H1 (cell line): ENCODE measurements at regions not wholly inside any gene's neighbourhood (a gene's known extent, or its start where the extent isn't known, plus 50 kb on each side); places are given as distances from the start of the nearest gene placed in this dataset.
A peak's percentile ranks its signal among the peaks of the same experiment; 100 is the strongest.

ENCODE experiments used
- CTCF ChIA-PET: fragments of 300-600 bp; sonication (Branson Sonifier 250); formaldehyde crosslinking; loops from one replicate; lab custom pipeline; 2021; ENCODE audit not compliant: partially characterized antibody; lab: Charles Lee
- POLR2A ChIA-PET: fragments of 300-600 bp; sonication (Branson Sonifier 250); formaldehyde crosslinking; loops from one replicate; lab custom pipeline; 2021; ENCODE audit warnings: inconsistent platforms; ENCODE audit not compliant: partially characterized antibody; lab: Charles Lee
- DNase-seq, 2 experiments: peaks; one replicate each; pipeline versions ENCODE4 v3.0.0 to v3.0.0-alpha.2; 2010 to 2022; ENCODE audit warnings: low spot score in 2 of 2, low read depth in 1 of 2, mixed read lengths in 1 of 2
- FAIRE-seq: peaks from 2 replicates; lab custom pipeline; 2011; peaks lifted over from hg19 to GRCh38; lab: Jason Lieb, UNC
- H2AFZ ChIP-seq: 2 replicates; pipeline ENCODE4 v1.8.1; 2012; ENCODE audit warnings: low read length, inconsistent platforms
- H2AK5ac ChIP-seq: 2 replicates; pipeline ENCODE4 v1.6.1; 2013; ENCODE audit warnings: low read depth, low read length
- H2BK120ac ChIP-seq: replicated peaks from 2 replicates; pipeline ENCODE3; 2013; ENCODE audit warnings: low read depth, low read length, inconsistent platforms
- H2BK12ac ChIP-seq: 2 replicates; pipeline ENCODE4 v1.6.1; 2013; ENCODE audit warnings: low read depth, low read length
- H2BK15ac ChIP-seq: 2 replicates; pipeline ENCODE4 v1.6.1; 2013; ENCODE audit warnings: low read length
- H2BK20ac ChIP-seq: 2 replicates; pipeline ENCODE4 v1.6.1; 2013; ENCODE audit warnings: low read length
- H2BK5ac ChIP-seq: 2 replicates; pipeline ENCODE4 v1.6.1; 2013; ENCODE audit warnings: low read depth, low read length
- H3K14ac ChIP-seq: 2 replicates; pipeline ENCODE4 v1.6.1; 2013; ENCODE audit warnings: inconsistent platforms; ENCODE audit not compliant: insufficient read length
- H3K18ac ChIP-seq: 2 replicates; pipeline ENCODE4 v1.6.1; 2013; ENCODE audit warnings: low read length; ENCODE audit errors: extremely low read depth
- H3K23ac ChIP-seq: 2 replicates; pipeline ENCODE4 v1.6.1; 2013; ENCODE audit warnings: inconsistent platforms; ENCODE audit not compliant: insufficient read length
- H3K23me2 ChIP-seq: 2 replicates; pipeline ENCODE4 v1.6.1; 2013; ENCODE audit warnings: low read depth, low read length
- H3K27ac ChIP-seq: 2 replicates; pipeline ENCODE4 v1.6.1; 2011; ENCODE audit warnings: low read depth, low read length, inconsistent platforms
- H3K27me3 ChIP-seq, 4 experiments: replicated peaks in 1 of 4; 1 replicate in 1 of 4; 2 replicates in 3 of 4; pipeline versions ENCODE4 v1.6.1 to v1.8.1; 2011 to 2013; ENCODE audit warnings: low read length in 3 of 4, mild to moderate bottlenecking in 3 of 4, inconsistent platforms in 2 of 4, mixed read lengths in 2 of 4, moderate library complexity in 1 of 4; ENCODE audit not compliant: control insufficient read depth in 3 of 4, insufficient read depth in 3 of 4; ENCODE audit errors: extremely low read depth in 1 of 4
- H3K36me3 ChIP-seq, 4 experiments: 2 replicates each; pipeline versions ENCODE4 v1.6.1 to v1.8.1; 2011 to 2013; ENCODE audit warnings: mild to moderate bottlenecking in 4 of 4, low read length in 3 of 4, moderate library complexity in 2 of 4, control low read depth in 1 of 4, inconsistent platforms in 1 of 4; ENCODE audit not compliant: insufficient read depth in 4 of 4, control insufficient read depth in 2 of 4
- H3K4ac ChIP-seq: replicated peaks from 2 replicates; pipeline ENCODE3; 2013; ENCODE audit warnings: low read length, low read depth, mixed read lengths, inconsistent platforms; ENCODE audit not compliant: insufficient read length
- H3K4me1 ChIP-seq, 4 experiments: replicated peaks in 1 of 4; 1 replicate in 1 of 4; 2 replicates in 3 of 4; pipeline versions ENCODE4 v1.6.1 to v1.8.1; 2011 to 2013; ENCODE audit warnings: low read length in 3 of 4, inconsistent platforms in 2 of 4, mixed read lengths in 1 of 4; ENCODE audit not compliant: insufficient read depth in 4 of 4, control insufficient read depth in 3 of 4
- H3K4me2 ChIP-seq, 2 experiments: 2 replicates each; pipeline versions ENCODE4 v1.6.1 to v1.8.1; 2011 to 2013; ENCODE audit warnings: low read depth in 2 of 2, low read length in 2 of 2, control low read depth in 1 of 2, inconsistent platforms in 1 of 2, mild to moderate bottlenecking in 1 of 2; ENCODE audit not compliant: insufficient read depth in 1 of 2
- H3K4me3 ChIP-seq, 4 experiments: fragments of 200-600, 300-600 bp in 1 of 4; sonication (generic), shearing (Covaris generic), sonication (Bioruptor Twin) in 1 of 4; 2 replicates each; pipeline versions ENCODE4 v1.5.1 to v1.8.1; 2011 to 2016; ENCODE audit warnings: low read length in 4 of 4, low read depth in 3 of 4, control low read depth in 2 of 4, inconsistent platforms in 2 of 4, mild to moderate bottlenecking in 2 of 4, mixed read lengths in 1 of 4, moderate library complexity in 1 of 4; ENCODE audit not compliant: insufficient read depth in 2 of 4; ENCODE audit errors: extremely low read depth in 1 of 4
- H3K56ac ChIP-seq: replicated peaks from 2 replicates; pipeline ENCODE3; 2013; ENCODE audit warnings: low read depth, mild to moderate bottlenecking, mixed read lengths, low read length, inconsistent platforms; ENCODE audit not compliant: insufficient read length
- H3K79me1 ChIP-seq: 2 replicates; pipeline ENCODE4 v1.6.1; 2013; ENCODE audit warnings: low read depth, low read length, control low read depth
- H3K79me2 ChIP-seq, 2 experiments: 2 replicates each; pipeline versions ENCODE4 v1.6.1 to v1.8.1; 2012 to 2013; ENCODE audit warnings: low read length in 2 of 2, mild to moderate bottlenecking in 2 of 2, inconsistent platforms in 1 of 2; ENCODE audit not compliant: insufficient read depth in 2 of 2, control insufficient read depth in 1 of 2
- H3K9ac ChIP-seq, 4 experiments: replicated peaks in 1 of 4; 1 replicate in 1 of 4; 2 replicates in 3 of 4; pipeline versions ENCODE4 v1.6.1 to v1.8.1; 2011 to 2013; ENCODE audit warnings: low read depth in 3 of 4, low read length in 3 of 4, control low read depth in 2 of 4, mild to moderate bottlenecking in 2 of 4, moderate library complexity in 2 of 4, inconsistent platforms in 1 of 4; ENCODE audit errors: extremely low read depth in 1 of 4
- H3K9me3 ChIP-seq, 2 experiments: 2 replicates each; pipeline versions ENCODE4 v1.6.1 to v1.8.1; 2012 to 2013; ENCODE audit warnings: mild to moderate bottlenecking in 2 of 2, moderate library complexity in 2 of 2, control low read depth in 1 of 2, inconsistent platforms in 1 of 2, low read depth in 1 of 2, low read length in 1 of 2, mixed read lengths in 1 of 2; ENCODE audit not compliant: insufficient read depth in 2 of 2
- H4K20me1 ChIP-seq, 2 experiments: replicated peaks in 1 of 2; 2 replicates each; pipeline versions ENCODE3 to v1.8.1; 2011 to 2013; ENCODE audit warnings: inconsistent platforms in 2 of 2, low read length in 2 of 2, mild to moderate bottlenecking in 1 of 2; ENCODE audit not compliant: insufficient read depth in 2 of 2, control insufficient read depth in 1 of 2
- H4K5ac ChIP-seq: 2 replicates; pipeline ENCODE4 v1.6.1; 2013; ENCODE audit warnings: low read length, low read depth, mixed read lengths, inconsistent platforms; ENCODE audit not compliant: insufficient read length
- H4K8ac ChIP-seq: 2 replicates; pipeline ENCODE4 v1.8.0; 2013; ENCODE audit warnings: mild to moderate bottlenecking, moderate library complexity, low read length, inconsistent platforms; ENCODE audit not compliant: insufficient read depth; ENCODE audit errors: extremely low read depth
- H4K91ac ChIP-seq: replicated peaks from 2 replicates; pipeline ENCODE3; 2013; ENCODE audit warnings: low read length, mixed read lengths, inconsistent platforms; ENCODE audit not compliant: insufficient read length
- CEBPB ChIP-seq: IDR thresholded peaks from 2 replicates; pipeline ENCODE4 v1.6.1; 2012; ENCODE audit warnings: low read depth, low read length
- E2F6 ChIP-seq: IDR thresholded peaks from 2 replicates; pipeline ENCODE4 v1.6.1; 2012; ENCODE audit warnings: inconsistent platforms
- SIX5 ChIP-seq: IDR thresholded peaks from 2 replicates; pipeline ENCODE4 v1.6.1; 2011; ENCODE audit warnings: mild to moderate bottlenecking, low read depth, low read length
- WGBS, 2 experiments: shearing (Covaris generic) in 1 of 2; methylation state at CpG; one replicate each; pipeline versions ENCODE4 v1.1.6 to v1.1.7; 2013 to 2015; ENCODE audit warnings: low lambda C conversion rate in 2 of 2, mixed read lengths in 2 of 2, inconsistent platforms in 1 of 2, low coverage in 1 of 2, missing lambda C conversion rate in 1 of 2; ENCODE audit not compliant: insufficient replicate concordance in 2 of 2, insufficient coverage in 1 of 2, insufficient read length in 1 of 2; ENCODE audit errors: extremely low coverage in 1 of 2, missing lambda C conversion rate in 1 of 2; 5-methylcytosine and 5-hydroxymethylcytosine counted together

GRCh38 chr7:9691286-9691685 lies 1257.9 kb downstream of the NXPH1 start:
- Histone ChIP-seq H3K4me1 (peaks cover 0 to 6% (median 0%) of the 10 kb centered on the region in 4 experiments; a peak in 2 of 7 replicates), H3K4me2 (no peak overlapping the region), H4K91ac (no peak overlapping the region), H4K8ac (no peak overlapping the region), H3K27ac (no peak overlapping the region), H2BK12ac (no peak overlapping the region), H3K79me2 (no peaks in the 10 kb centered on the region), H3K79me1 (no peaks in the 10 kb centered on the region), H3K36me3 (no peaks in the 10 kb centered on the region), H3K56ac (no peak overlapping the region), H3K9me3 (no peaks in the 10 kb centered on the region; a peak in 1 of 4 replicates), H3K14ac (no peak overlapping the region), H4K5ac (no peak overlapping the region), H2AK5ac (no peak overlapping the region), H3K9ac (no peak overlapping the region), H3K4ac (no peak overlapping the region), H2BK20ac (no peak overlapping the region), H4K20me1 (no peaks in the 10 kb centered on the region), H2BK15ac (no peak overlapping the region), H3K4me3 (no peak overlapping the region), H2BK120ac (no peak overlapping the region), H3K18ac (no peak overlapping the region), H3K23me2 (no peaks in the 10 kb centered on the region), H3K23ac (no peak overlapping the region), H2BK5ac (no peak overlapping the region), H2AFZ (peak overlapping the region; percentile 88), H3K27me3 (no peaks in the 10 kb centered on the region)
- DNase-seq (no peak), FAIRE-seq (no peak)
- ChIA-PET CTCF (no interaction called here), POLR2A (no interaction called here)
- 89% methylated on average over 2 of the region's 2 CpGs; no CpG with 5 or more reads in 1 of the 2 experiments for whole genome bisulfite sequencing, 2 experiments
- TF ChIP-seq CEBPB (no peak), SIX5 (no peak), E2F6 (no peak)
